Choroid plexus epithelial cell (primary cell): ENCODE measurements at regions not wholly inside any gene's neighbourhood (a gene's known extent, or its start where the extent isn't known, plus 50 kb on each side); places are given as distances from the start of the nearest gene placed in this dataset.
"Not testable (repeated sequence)": the region's sequence is repeated elsewhere in the genome, so short reads cannot be mapped to it uniquely, and the experiment has no call there.

ENCODE experiments used
- DNase-seq: peaks from one replicate; pipeline ENCODE4 v3.0.0-alpha.2; 2010; ENCODE audit warnings: low read depth
- H3K4me3 ChIP-seq: 2 replicates; pipeline ENCODE4 v1.5.1; 2011; ENCODE audit warnings: low read depth, mild to moderate bottlenecking, control low read depth, low read length, moderate library complexity
- TF ChIP-seq, protein P1 (sequence below): conservative IDR thresholded peaks from 2 replicates; pipeline ENCODE4 v1.5.1; 2011; ENCODE audit warnings: low read depth, mild to moderate bottlenecking, control low read depth, inconsistent platforms, low read length, moderate library complexity

DNA sequence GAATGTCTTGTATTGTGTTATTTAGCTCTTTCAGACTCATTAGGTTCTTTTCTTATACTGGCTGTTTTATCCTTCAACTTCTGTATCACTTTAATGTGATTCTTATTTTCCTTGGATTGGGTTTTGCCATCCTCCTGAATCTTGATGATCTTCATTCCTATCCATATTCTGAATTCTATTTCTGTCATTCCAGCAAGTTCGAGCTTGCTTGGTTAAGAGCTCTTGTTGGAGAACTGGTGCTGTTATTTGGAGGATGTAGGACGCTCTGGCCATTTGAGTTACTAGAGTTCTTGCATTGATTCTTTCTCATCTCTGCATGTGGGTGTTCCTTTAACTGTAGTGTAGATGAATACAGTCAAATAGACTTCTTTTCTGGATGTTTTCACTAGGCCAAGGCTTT lies 142.3 kb upstream of the SLC38A2 start:
- TF ChIP-seq, protein P1, sequence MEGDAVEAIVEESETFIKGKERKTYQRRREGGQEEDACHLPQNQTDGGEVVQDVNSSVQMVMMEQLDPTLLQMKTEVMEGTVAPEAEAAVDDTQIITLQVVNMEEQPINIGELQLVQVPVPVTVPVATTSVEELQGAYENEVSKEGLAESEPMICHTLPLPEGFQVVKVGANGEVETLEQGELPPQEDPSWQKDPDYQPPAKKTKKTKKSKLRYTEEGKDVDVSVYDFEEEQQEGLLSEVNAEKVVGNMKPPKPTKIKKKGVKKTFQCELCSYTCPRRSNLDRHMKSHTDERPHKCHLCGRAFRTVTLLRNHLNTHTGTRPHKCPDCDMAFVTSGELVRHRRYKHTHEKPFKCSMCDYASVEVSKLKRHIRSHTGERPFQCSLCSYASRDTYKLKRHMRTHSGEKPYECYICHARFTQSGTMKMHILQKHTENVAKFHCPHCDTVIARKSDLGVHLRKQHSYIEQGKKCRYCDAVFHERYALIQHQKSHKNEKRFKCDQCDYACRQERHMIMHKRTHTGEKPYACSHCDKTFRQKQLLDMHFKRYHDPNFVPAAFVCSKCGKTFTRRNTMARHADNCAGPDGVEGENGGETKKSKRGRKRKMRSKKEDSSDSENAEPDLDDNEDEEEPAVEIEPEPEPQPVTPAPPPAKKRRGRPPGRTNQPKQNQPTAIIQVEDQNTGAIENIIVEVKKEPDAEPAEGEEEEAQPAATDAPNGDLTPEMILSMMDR: no peak
- H3K4me3 ChIP-seq: no peak overlapping the region
- DNase-seq: no peak

DNA sequence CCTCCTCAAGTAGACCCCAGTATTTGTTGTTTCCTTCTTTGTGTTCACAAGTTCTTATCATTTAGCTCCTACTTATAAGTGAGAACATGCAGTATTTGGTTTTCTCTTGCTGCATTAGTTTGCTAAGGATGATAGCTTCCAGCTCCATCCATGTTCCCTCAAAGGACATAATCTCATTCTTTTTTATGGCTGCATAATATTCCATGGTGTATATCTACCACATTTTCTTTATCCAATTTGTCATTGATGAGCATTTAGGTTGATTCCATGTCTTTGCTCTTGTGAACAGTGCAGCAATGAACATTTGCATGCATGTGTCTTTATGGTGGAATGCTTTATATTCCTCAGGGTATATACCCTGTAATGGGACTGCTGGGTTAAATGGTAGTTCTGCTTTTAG lies 137.7 kb upstream of the SLC38A2 start:
- DNase-seq, H3K4me3 ChIP-seq: not testable (repeated sequence)

DNA sequence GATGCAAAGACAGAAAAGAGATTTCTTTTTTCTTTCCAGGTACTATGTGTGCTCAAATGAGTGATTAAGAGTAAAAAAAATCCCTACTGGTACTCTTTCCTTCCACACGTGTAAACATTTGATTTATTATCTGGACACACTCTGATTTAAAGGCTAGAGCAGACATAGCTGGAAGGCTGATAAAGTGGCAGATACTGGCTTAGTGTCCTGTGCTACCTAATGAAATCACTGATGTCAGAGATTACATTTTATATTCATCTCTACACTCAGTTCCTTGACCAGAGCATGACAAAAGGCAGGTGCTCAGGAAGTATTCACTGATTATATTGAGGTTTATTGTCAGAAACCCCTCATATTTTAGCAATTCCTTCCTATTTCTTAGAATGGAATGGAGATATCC lies 136.6 kb upstream of the SLC38A2 start:
- no peak overlapping the region for H3K4me3 ChIP-seq
- DNase-seq: no peak
- TF ChIP-seq, protein P1: no peak

DNA sequence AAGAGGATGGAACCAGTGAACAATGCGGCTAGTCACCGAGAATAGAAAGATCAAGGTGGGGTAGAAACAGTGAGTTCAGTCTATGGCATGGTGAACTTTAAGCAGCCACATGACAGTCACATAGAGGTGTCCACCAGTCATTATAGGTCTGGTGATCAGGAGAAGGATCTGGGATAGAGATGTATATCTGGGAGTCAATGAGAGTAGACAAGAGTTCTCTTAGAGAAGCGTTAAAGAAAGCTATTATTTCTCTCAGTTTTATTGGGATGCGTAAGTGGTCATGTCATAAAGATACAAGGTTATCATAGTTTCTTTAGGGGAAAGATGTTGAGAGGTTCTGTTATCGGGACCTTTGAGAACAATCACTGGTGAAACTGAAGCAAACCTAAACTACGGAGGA lies 136.1 kb upstream of the SLC38A2 start:
- DNase-seq: no peak
- no peak overlapping the region for H3K4me3 ChIP-seq
- TF ChIP-seq, protein P1: no peak

GRCh38 chr12:46507766-46508165 lies 135.2 kb upstream of the SLC38A2 start:
- H3K4me3 ChIP-seq: no peak overlapping the region
- TF ChIP-seq, protein P1: no peak
- DNase-seq: no peak

GRCh38 chr12:46506961-46507360 lies 134.4 kb upstream of the SLC38A2 start:
- DNase-seq: no peak
- TF ChIP-seq, protein P1: no peak
- no peak overlapping the region for H3K4me3 ChIP-seq

- H3K4me3 ChIP-seq: no peak overlapping the region
- DNase-seq: no peak
- TF ChIP-seq, protein P1: no peak
Observed at GRCh38 chr12:46506198-46506597, 133.6 kb upstream of the SLC38A2 start.

DNA sequence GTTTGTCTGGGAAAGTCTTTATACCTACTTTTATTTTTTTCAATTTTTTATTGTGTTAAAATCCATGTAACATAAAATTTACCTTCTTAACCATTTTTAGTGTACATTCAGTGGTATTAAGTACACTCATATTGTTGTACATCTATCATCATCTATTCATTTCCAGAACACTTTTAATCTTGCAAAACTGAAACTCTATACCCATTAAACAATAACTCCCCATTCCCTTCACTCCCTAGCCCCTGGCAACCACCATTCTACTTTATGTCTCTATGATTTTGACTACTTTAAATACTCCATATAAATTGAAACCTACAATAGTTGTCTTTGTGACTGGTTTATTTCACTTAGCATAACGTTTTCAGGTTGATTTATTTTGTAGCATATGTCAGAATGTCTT lies 131.9 kb upstream of the SLC38A2 start:
- TF ChIP-seq, protein P1: no peak
- H3K4me3 ChIP-seq: no peak overlapping the region

More for the DNA sequence above, 131.9 kb upstream of the SLC38A2 start:
- no peak for DNase-seq
